ENCODE measurements at regions not wholly inside any gene's neighbourhood (a gene's known extent, or its start where the extent isn't known, plus 50 kb on each side); places are given as distances from the start of the nearest gene placed in this dataset.

- no peak for TF ChIP-seq CTCF (IDR thresholded peaks at IDR 0.05; ENCODE audit: insufficient read depth, low read length, poor library complexity, severe bottlenecking)
- no peak for TF ChIP-seq EZH2phosphoT487 (conservative IDR thresholded peaks at IDR 0.05; ENCODE audit: low read length)
These were observed 365.3 kb downstream of the MTRR start for GRCh38 chr5:8234179-8234770.
